ENCODE measurements at regions not wholly inside any gene's neighbourhood (a gene's known extent, or its start where the extent isn't known, plus 50 kb on each side); places are given as distances from the start of the nearest gene placed in this dataset.

GRCh38 chr6:115411756-115412155 is 648.9 kb downstream of the FRK start:
- no peaks in the 10 kb centered on the region for H3K4me1 ChIP-seq (ENCODE audit: control insufficient read depth, insufficient read depth, low read length)
- no peak for DNase-seq
- H3K27me3 ChIP-seq (ENCODE audit: control insufficient read depth, insufficient read depth, low read length): no peaks in the 10 kb centered on the region
- no peak overlapping the region for H3K27ac ChIP-seq (ENCODE audit: low read length)
- no peak overlapping the region for H3K4me3 ChIP-seq (ENCODE audit: low read length)
- no peaks in the 10 kb centered on the region for H3K36me3 ChIP-seq (ENCODE audit: control insufficient read depth, insufficient read depth, low read length)
- no peaks in the 10 kb centered on the region for H3K9me3 ChIP-seq (ENCODE audit: control insufficient read depth, low read depth, low read length)
- no CpG with 5 or more reads among the region's 2 CpGs for WGBS (ENCODE audit: insufficient coverage, low lambda C conversion rate)

- Histone ChIP-seq H3K9me3 (ENCODE audit: control insufficient read depth, low read depth, low read length) (no peaks in the 10 kb centered on the region), H3K4me3 (ENCODE audit: low read length) (no peak overlapping the region), H3K36me3 (ENCODE audit: control insufficient read depth, insufficient read depth, low read length) (no peaks in the 10 kb centered on the region), H3K4me1 (ENCODE audit: control insufficient read depth, insufficient read depth, low read length) (no peaks in the 10 kb centered on the region), H3K27me3 (ENCODE audit: control insufficient read depth, insufficient read depth, low read length) (no peaks in the 10 kb centered on the region), H3K27ac (ENCODE audit: low read length) (no peak overlapping the region)
- DNase-seq: no peak
- WGBS (ENCODE audit: insufficient coverage, low lambda C conversion rate): no CpG with 5 or more reads among the region's 1 CpG
These were observed 656.2 kb downstream of the FRK start for GRCh38 chr6:115404446-115404845.

DNA sequence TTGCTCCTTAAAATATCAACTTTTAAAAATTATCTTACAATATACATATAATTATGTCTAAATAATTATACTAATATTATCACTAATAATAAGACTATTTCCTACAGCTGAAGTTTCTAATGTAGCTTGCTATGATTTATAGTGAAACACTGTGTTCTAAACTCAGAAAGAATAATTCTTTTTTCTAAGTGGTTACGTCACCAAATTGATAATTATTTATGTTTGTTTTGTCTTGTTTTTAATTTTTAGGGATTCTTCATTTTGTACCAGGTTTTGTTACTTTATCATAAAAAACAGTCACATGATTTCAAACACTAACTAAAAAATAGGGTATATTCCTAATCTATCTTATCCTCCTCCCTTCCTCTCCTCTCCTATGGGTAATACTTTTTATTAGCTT is 662.1 kb downstream of the FRK start:
- Histone ChIP-seq H3K4me3 (ENCODE audit: low read length) (no peak overlapping the region), H3K9me3 (ENCODE audit: control insufficient read depth, low read depth, low read length) (no peaks in the 10 kb centered on the region), H3K36me3 (ENCODE audit: control insufficient read depth, insufficient read depth, low read length) (no peaks in the 10 kb centered on the region), H3K27me3 (ENCODE audit: control insufficient read depth, insufficient read depth, low read length) (no peaks in the 10 kb centered on the region), H3K27ac (ENCODE audit: low read length) (no peak overlapping the region), H3K4me1 (ENCODE audit: control insufficient read depth, insufficient read depth, low read length) (no peaks in the 10 kb centered on the region)
- 80% methylated on average over 1 of the region's 1 CpG for WGBS (ENCODE audit: insufficient coverage, low lambda C conversion rate)
- no peak for DNase-seq

DNA sequence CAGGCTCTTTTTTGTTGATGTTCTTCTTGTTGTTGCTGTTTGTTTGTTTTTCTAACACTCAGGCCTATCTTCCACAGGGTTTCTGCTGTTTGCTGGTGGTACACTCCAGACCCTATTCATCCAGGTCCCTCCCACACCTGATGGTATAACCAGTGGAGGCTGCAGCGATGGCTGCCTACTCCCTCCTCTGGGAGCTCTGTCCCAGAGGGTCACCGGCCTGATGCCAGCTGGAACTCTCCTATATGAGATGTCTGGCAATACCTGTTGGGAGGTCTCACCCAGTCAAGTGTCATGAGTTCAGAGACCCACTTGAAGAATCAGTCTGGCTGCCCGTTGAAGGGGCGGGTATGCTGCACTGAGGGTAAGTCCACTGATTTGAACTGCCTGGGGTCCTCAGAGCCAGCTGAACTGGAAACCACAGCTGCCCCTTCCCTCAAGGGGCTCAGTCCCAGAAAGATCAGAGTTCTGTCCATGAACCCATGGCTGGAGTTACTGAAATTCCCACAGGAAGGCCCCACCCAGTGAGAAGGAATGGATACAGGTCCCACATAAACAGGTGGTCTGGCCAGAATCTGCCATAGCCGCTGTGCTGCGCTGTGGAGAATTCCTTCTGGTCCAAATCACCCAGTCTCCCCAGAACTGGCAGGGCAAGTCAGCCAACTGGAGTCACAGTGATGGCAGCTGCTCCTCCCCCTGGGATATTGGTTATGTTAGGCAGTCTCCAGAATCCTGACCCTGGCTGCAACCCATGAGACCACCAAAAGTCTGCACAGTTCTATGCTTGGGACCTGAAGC is 664.4 kb downstream of the FRK start:
- no CpG with 5 or more reads among the region's 6 CpGs for WGBS (ENCODE audit: insufficient coverage, low lambda C conversion rate)
- no peaks in the 10 kb centered on the region for H3K36me3 ChIP-seq (ENCODE audit: control insufficient read depth, insufficient read depth, low read length)
- no peak overlapping the region for H3K27ac ChIP-seq (ENCODE audit: low read length)
- no peaks in the 10 kb centered on the region for H3K27me3 ChIP-seq (ENCODE audit: control insufficient read depth, insufficient read depth, low read length)
- no peak overlapping the region for H3K4me3 ChIP-seq (ENCODE audit: low read length)
- no peaks in the 10 kb centered on the region for H3K4me1 ChIP-seq (ENCODE audit: control insufficient read depth, insufficient read depth, low read length)
- no peaks in the 10 kb centered on the region for H3K9me3 ChIP-seq (ENCODE audit: control insufficient read depth, low read depth, low read length)
- no peak for DNase-seq

DNA sequence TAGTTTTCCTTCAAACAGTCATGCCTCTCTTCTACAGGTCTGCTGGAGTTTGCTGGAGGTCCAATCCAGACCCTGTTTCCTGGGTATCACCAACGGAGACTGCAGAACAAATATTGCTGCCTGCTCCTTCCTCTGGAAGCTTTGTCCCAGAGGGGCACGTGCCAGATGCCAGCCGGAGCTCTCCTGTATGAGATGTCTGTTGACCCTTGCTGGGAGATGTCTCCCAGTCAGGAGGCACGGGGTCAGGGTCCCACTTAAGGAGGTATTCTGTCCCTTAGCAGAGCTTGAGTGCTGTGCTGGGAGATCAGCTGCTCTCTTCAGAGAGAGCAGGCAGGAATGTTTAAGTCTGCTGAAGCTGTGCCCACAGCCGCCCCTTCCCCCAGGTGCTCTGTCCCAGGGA is 666.9 kb downstream of the FRK start:
- H3K4me3 ChIP-seq (ENCODE audit: low read length): no peak overlapping the region
- H3K4me1 ChIP-seq (ENCODE audit: control insufficient read depth, insufficient read depth, low read length): no peaks in the 10 kb centered on the region
- no peak for DNase-seq
- H3K27me3 ChIP-seq (ENCODE audit: control insufficient read depth, insufficient read depth, low read length): no peaks in the 10 kb centered on the region
- no peaks in the 10 kb centered on the region for H3K9me3 ChIP-seq (ENCODE audit: control insufficient read depth, low read depth, low read length)
- H3K36me3 ChIP-seq (ENCODE audit: control insufficient read depth, insufficient read depth, low read length): no peaks in the 10 kb centered on the region
- WGBS (ENCODE audit: insufficient coverage, low lambda C conversion rate): no CpG with 5 or more reads among the region's 5 CpGs
- H3K27ac ChIP-seq (ENCODE audit: low read length): no peak overlapping the region

- H3K4me3 ChIP-seq (ENCODE audit: low read length): no peak overlapping the region
- no peaks in the 10 kb centered on the region for H3K27me3 ChIP-seq (ENCODE audit: control insufficient read depth, insufficient read depth, low read length)
- no CpG with 5 or more reads among the region's 2 CpGs for WGBS (ENCODE audit: insufficient coverage, low lambda C conversion rate)
- H3K4me1 ChIP-seq (ENCODE audit: control insufficient read depth, insufficient read depth, low read length): no peaks in the 10 kb centered on the region
- DNase-seq: no peak
- H3K9me3 ChIP-seq (ENCODE audit: control insufficient read depth, low read depth, low read length): no peaks in the 10 kb centered on the region
- no peaks in the 10 kb centered on the region for H3K36me3 ChIP-seq (ENCODE audit: control insufficient read depth, insufficient read depth, low read length)
- H3K27ac ChIP-seq (ENCODE audit: low read length): no peak overlapping the region
These were observed 690.5 kb downstream of the FRK start for GRCh38 chr6:115370202-115370601.

GRCh38 chr6:115365783-115366182 is 694.9 kb downstream of the FRK start:
- H3K27me3 ChIP-seq (ENCODE audit: control insufficient read depth, insufficient read depth, low read length): no peaks in the 10 kb centered on the region
- no peak for DNase-seq
- H3K4me1 ChIP-seq (ENCODE audit: control insufficient read depth, insufficient read depth, low read length): no peaks in the 10 kb centered on the region
- H3K4me3 ChIP-seq (ENCODE audit: low read length): no peak overlapping the region
- WGBS (ENCODE audit: insufficient coverage, low lambda C conversion rate): 83% methylated on average over 2 of the region's 4 CpGs
- no peak overlapping the region for H3K27ac ChIP-seq (ENCODE audit: low read length)
- no peaks in the 10 kb centered on the region for H3K36me3 ChIP-seq (ENCODE audit: control insufficient read depth, insufficient read depth, low read length)
- no peaks in the 10 kb centered on the region for H3K9me3 ChIP-seq (ENCODE audit: control insufficient read depth, low read depth, low read length)

DNA sequence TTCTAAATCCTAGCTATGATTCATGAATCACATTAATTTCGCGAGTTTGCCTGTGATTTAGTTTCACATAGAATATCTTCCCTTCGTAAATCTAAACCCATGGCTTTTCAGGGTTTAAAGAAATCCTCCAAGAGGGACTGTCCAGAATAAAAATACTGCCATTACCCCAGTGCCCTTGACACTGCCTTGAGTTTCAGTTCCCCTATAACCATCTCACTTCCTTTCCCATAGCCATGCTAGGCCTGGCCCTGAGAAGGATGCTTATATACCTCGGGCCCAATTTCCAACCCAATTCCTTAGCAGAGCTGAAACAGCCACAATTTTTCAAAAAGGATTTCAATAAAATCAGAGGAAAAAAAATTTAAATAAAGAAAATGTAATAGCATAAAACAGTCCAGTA is 697.3 kb downstream of the FRK start:
- Histone ChIP-seq H3K27me3 (ENCODE audit: control insufficient read depth, insufficient read depth, low read length) (no peaks in the 10 kb centered on the region), H3K27ac (ENCODE audit: low read length) (no peak overlapping the region), H3K4me1 (ENCODE audit: control insufficient read depth, insufficient read depth, low read length) (no peaks in the 10 kb centered on the region), H3K36me3 (ENCODE audit: control insufficient read depth, insufficient read depth, low read length) (no peaks in the 10 kb centered on the region), H3K4me3 (ENCODE audit: low read length) (no peak overlapping the region), H3K9me3 (ENCODE audit: control insufficient read depth, low read depth, low read length) (no peaks in the 10 kb centered on the region)
- no CpG with 5 or more reads among the region's 4 CpGs for WGBS (ENCODE audit: insufficient coverage, low lambda C conversion rate)
- DNase-seq: no peak

DNA sequence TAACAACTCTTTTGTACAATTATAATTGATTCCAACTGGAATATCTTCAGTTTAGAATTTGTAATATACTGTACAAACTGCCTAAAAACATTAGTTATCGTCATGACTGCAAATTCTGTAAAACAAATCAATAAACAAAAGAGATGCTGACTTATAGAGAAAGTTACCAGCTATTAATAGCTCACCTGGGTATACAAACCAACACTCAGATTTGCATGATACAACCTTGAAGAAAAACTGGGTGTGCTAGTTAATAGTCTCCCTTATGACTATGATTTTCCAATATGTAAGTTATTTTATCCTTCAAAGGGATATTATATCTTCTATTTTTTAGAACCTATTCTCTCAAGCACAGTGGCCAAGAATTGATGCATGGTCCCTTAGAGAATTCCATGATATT is 698.5 kb downstream of the FRK start:
- WGBS (ENCODE audit: insufficient coverage, low lambda C conversion rate): 100% methylated on average over 1 of the region's 1 CpG
- Histone ChIP-seq H3K36me3 (ENCODE audit: control insufficient read depth, insufficient read depth, low read length) (no peaks in the 10 kb centered on the region), H3K9me3 (ENCODE audit: control insufficient read depth, low read depth, low read length) (no peaks in the 10 kb centered on the region), H3K27ac (ENCODE audit: low read length) (no peak overlapping the region), H3K4me3 (ENCODE audit: low read length) (no peak overlapping the region), H3K4me1 (ENCODE audit: control insufficient read depth, insufficient read depth, low read length) (no peaks in the 10 kb centered on the region), H3K27me3 (ENCODE audit: control insufficient read depth, insufficient read depth, low read length) (no peaks in the 10 kb centered on the region)
- no peak for DNase-seq

DNA sequence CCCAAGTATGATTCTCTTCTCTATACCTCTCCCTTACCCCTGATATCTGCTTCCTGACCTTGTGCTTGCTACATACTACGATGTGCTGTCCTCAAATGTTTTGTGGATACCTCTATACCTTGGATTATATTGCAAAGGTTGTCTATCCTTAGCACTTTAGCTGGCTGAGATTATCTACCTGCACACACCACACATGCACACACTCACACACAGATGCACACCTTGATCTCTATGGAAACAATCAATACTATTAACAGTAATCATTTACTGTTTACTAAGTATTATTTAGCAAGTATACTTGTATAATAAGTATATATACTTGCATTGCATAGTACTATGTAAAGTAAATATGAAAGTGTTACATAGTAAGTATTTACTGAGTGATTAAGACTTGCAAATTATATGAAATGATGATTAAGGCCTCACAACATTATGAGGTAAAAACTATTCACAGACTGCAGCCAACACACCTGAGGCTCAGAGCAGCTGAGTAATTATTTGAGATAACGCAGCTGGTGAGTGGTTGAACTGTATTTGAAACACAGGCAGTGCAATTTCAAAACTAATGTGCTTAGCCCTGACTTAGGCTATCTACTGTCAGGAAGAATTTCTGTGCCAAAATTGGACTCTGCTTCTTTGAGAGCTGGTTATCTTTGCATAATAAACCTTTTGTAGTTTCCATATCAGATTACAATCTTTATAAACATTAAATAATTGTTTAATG is 699.9 kb downstream of the FRK start:
- DNase-seq: no peak
- no peaks in the 10 kb centered on the region for H3K36me3 ChIP-seq (ENCODE audit: control insufficient read depth, insufficient read depth, low read length)
- H3K27me3 ChIP-seq (ENCODE audit: control insufficient read depth, insufficient read depth, low read length): no peaks in the 10 kb centered on the region
- no peak overlapping the region for H3K4me3 ChIP-seq (ENCODE audit: low read length)
- 60% methylated on average over 1 of the region's 2 CpGs for WGBS (ENCODE audit: insufficient coverage, low lambda C conversion rate)
- no peaks in the 10 kb centered on the region for H3K4me1 ChIP-seq (ENCODE audit: control insufficient read depth, insufficient read depth, low read length)
- no peaks in the 10 kb centered on the region for H3K9me3 ChIP-seq (ENCODE audit: control insufficient read depth, low read depth, low read length)
- H3K27ac ChIP-seq (ENCODE audit: low read length): no peak overlapping the region

- Histone ChIP-seq H3K9me3 (ENCODE audit: control insufficient read depth, low read depth, low read length) (no peaks in the 10 kb centered on the region), H3K4me3 (ENCODE audit: low read length) (no peak overlapping the region), H3K27me3 (ENCODE audit: control insufficient read depth, insufficient read depth, low read length) (no peaks in the 10 kb centered on the region), H3K27ac (ENCODE audit: low read length) (no peak overlapping the region), H3K4me1 (ENCODE audit: control insufficient read depth, insufficient read depth, low read length) (no peaks in the 10 kb centered on the region), H3K36me3 (ENCODE audit: control insufficient read depth, insufficient read depth, low read length) (no peaks in the 10 kb centered on the region)
- DNase-seq: no peak
These were observed 702.1 kb downstream of the FRK start for GRCh38 chr6:115358616-115359015.
